ENCODE measurements at regions not wholly inside any gene's neighbourhood (a gene's known extent, or its start where the extent isn't known, plus 50 kb on each side); places are given as distances from the start of the nearest gene placed in this dataset.

DNA sequence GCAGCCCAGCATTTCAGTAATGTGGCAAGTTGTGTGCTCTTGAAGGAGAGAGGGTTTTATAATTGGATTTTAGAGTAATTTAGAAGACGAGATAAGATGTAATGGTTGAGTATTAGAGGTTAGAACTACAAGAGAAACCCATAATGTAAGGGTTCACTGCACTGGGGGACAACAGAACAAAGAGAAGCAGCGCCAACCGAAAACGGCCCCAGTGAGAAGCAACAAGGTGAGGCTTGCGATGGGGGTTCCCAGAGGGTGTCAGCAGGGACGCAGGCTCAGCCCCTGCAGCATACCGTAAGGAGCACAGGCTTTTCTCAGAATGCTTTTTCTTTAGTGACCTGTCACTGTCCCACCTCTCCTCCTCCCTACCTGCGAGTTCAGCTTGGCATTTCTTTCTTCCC lies 183.9 kb upstream of the ETAA1 start:
- no peak for DNase-seq
- H3K27me3 Mint-ChIP-seq (ENCODE audit: low read depth): peaks cover 6% of the 10 kb centered on the region
- H3K27ac Mint-ChIP-seq: no peak overlapping the region
- no peaks in the 10 kb centered on the region for H3K4me1 Mint-ChIP-seq (ENCODE audit: low read depth)
- CTCF ChIA-PET: no interaction called here
- H3K9me3 Mint-ChIP-seq: peaks cover 2% of the 10 kb centered on the region
- H3K4me3 Mint-ChIP-seq: no peak overlapping the region
- H3K36me3 Mint-ChIP-seq (ENCODE audit: low read depth): no peaks in the 10 kb centered on the region
- intact Hi-C loops (cut with micrococcal nuclease): no loop called here

DNA sequence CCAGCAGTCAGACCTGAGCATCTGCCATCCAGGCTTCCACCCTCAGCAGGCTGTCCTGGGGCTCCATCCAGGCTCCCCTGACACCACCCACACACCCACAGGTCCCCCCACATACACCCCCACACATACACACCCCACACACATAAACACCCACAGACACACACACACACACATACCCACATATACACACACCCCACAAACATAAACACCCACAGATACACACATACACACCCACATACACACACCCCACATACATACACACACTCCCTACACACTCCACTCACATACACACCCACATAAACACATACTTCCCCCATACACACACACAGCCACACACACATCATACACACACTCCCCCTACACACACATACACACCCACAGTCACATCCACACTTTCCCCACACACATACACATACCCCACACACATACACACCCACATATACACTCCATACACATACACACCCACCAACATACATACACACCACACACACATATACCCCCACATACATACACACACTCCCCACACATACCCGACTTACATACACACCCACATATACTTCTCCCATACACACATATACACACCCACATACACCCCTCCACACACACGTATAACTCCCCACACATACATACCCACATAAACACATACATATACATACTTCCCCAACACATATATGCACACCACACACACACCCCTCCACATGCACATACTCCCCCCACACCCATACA lies 183.3 kb upstream of the ETAA1 start:
- no peaks in the 10 kb centered on the region for H3K4me1 Mint-ChIP-seq (ENCODE audit: low read depth)
- H3K9me3 Mint-ChIP-seq: peaks cover 4% of the 10 kb centered on the region
- intact Hi-C loops (cut with micrococcal nuclease): no loop called here
- no peak overlapping the region for H3K4me3 Mint-ChIP-seq
- H3K27ac Mint-ChIP-seq: no peak overlapping the region
- H3K36me3 Mint-ChIP-seq (ENCODE audit: low read depth): no peaks in the 10 kb centered on the region
- no peak for DNase-seq
- peaks cover 6% of the 10 kb centered on the region for H3K27me3 Mint-ChIP-seq (ENCODE audit: low read depth)
- CTCF ChIA-PET: no interaction called here

DNA sequence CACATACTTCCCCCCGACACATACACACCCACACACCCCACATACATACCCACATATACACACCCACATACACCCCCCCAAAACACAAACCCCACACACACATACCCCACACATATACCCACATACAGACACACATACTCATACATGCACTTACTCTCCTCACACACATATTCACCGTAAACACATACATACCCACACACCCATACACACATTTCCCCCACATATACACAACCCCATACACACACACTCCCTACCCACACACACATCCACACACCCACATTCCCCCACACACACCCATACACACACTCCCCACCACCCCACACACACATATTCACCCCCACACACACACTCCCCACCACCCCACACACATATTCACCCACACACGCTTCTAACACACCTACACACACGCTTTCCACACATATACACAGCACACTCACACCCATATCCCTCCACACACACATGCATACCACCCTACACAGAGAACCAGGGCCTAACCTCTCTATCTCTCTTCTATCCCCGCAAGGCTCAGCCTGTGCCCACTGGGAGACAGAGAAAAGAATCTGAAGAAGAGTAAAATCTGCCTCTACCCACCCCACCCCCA lies 182.4 kb upstream of the ETAA1 start:
- no peak for DNase-seq
- Mint-ChIP-seq H3K36me3 (ENCODE audit: low read depth) (no peaks in the 10 kb centered on the region), H3K9me3 (peaks cover 4% of the 10 kb centered on the region), H3K27me3 (ENCODE audit: low read depth) (peaks cover 6% of the 10 kb centered on the region), H3K4me1 (ENCODE audit: low read depth) (no peaks in the 10 kb centered on the region), H3K4me3 (no peak overlapping the region), H3K27ac (no peak overlapping the region)
- intact Hi-C loops (cut with micrococcal nuclease): no loop called here
- CTCF ChIA-PET: no interaction called here

DNA sequence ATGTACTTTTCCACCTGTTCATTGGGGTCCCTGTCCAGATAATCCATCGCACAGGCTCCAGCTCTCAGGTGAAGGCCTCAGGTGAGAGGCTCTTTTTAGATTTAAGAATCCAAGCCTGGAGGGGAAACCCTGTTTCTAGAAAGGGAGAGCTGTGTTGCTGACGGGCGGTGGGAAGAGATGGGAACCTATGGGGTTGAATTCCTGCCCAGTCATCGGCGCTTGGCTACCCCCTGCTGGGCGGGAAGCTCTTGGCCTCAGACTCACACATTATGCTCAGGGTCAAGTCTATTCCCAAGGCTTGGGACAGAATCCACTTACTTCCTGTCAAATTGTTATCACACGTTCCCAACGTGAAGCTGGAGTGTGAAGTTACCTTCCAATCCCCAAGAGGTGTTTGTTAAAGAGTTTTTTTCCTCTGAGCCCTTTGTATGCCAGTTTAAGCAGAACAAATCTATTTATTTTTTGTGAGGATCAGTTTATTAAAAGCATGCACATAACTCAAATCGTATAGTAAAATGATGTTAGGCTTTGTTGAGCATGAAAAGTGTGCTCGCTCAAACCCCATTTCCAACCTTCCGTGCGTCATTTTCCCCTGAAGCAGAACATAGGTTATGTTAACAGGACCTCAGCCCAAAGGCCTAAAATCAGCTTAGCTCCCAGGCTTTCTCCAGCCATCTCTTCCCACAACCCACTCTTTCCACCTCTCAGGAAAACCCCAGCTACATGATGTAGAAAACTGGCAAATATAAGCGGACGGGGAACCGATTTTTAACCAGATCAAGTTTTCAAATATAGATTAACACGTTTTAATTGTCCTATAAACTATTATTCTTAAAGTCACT lies 181.7 kb upstream of the ETAA1 start:
- no peaks in the 10 kb centered on the region for H3K36me3 Mint-ChIP-seq (ENCODE audit: low read depth)
- H3K4me1 Mint-ChIP-seq (ENCODE audit: low read depth): no peaks in the 10 kb centered on the region
- H3K9me3 Mint-ChIP-seq: peaks cover 4% of the 10 kb centered on the region
- CTCF ChIA-PET: interaction anchor here (0.6 kb wide), 1 partner anchor 485 kb away, joined by 3 read pairs; no protein-coding TSS in a partner anchor
- intact Hi-C loops (cut with micrococcal nuclease): no loop called here
- H3K4me3 Mint-ChIP-seq: no peak overlapping the region
- H3K27ac Mint-ChIP-seq: no peak overlapping the region
- DNase-seq: no peak
- peaks cover 6% of the 10 kb centered on the region for H3K27me3 Mint-ChIP-seq (ENCODE audit: low read depth)

DNA sequence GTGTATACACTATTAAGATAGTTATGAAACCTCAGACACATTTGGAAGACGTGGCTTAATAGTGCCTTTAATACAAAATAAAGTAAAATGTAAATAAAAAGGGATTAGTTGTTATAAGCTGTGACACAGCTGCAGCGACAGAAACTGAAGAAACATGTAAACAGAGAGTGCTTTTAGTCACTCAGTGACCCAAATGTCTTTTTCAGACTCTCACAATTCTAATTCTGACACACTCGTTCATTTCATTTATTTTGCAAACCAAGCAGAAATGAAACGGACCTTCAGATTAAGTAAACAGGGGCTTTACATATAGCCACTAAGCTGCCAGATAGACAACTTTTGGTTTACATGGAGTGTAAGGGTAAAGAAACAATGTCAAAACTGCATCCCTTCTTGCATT lies 181.0 kb upstream of the ETAA1 start:
- Mint-ChIP-seq H3K27ac (no peak overlapping the region), H3K4me1 (ENCODE audit: low read depth) (no peaks in the 10 kb centered on the region), H3K4me3 (no peak overlapping the region), H3K9me3 (peaks cover 4% of the 10 kb centered on the region), H3K36me3 (ENCODE audit: low read depth) (no peaks in the 10 kb centered on the region), H3K27me3 (ENCODE audit: low read depth) (peaks cover 6% of the 10 kb centered on the region)
- DNase-seq: no peak
- intact Hi-C loops (cut with micrococcal nuclease): no loop called here
- CTCF ChIA-PET: no interaction called here

DNA sequence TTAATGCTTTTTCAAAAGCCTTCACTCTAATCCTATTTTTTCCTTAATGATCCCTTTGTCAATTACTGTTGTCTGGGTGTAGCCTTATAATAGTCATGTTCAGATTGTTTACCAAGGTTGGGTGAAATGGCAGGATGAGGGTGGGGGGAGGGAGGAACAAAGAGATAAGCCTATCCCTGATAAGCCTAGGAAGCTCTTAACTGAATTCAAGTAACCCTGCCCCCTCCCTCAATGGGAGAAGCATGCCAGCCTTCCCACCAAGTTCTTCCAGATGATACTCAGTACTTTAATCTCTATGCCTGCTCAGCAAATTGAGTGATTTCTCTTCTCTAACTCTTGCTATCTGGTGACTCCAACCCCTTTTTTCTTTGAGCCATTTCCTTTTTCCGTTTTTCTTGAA lies 180.3 kb upstream of the ETAA1 start:
- CTCF ChIA-PET: no interaction called here
- Mint-ChIP-seq H3K4me1 (ENCODE audit: low read depth) (no peaks in the 10 kb centered on the region), H3K27me3 (ENCODE audit: low read depth) (peaks cover 6% of the 10 kb centered on the region), H3K27ac (no peak overlapping the region), H3K9me3 (peaks cover 4% of the 10 kb centered on the region), H3K4me3 (no peak overlapping the region), H3K36me3 (ENCODE audit: low read depth) (no peaks in the 10 kb centered on the region)
- intact Hi-C loops (cut with micrococcal nuclease): no loop called here
- no peak for DNase-seq

DNA sequence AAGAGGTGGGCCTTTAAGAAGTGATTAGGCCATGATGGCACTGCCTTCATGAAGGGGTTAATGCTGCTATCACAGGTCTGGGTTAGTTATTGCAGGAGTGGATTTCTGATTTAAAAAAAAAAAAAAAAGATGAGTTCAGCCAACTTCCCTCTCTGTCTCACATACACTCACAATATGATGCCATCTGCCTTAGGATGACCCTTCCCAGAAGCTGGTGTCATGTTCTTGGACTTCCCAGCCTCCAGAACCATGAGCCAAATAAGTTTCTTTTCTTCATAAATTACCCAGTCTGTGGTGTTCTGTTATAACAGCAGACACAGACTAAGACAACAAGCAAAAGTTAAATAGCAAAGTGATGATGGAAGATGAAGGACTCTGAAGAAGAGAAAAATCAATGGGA lies 179.7 kb upstream of the ETAA1 start:
- Mint-ChIP-seq H3K27ac (no peak overlapping the region), H3K27me3 (ENCODE audit: low read depth) (peaks cover 6% of the 10 kb centered on the region), H3K4me3 (no peak overlapping the region), H3K36me3 (ENCODE audit: low read depth) (no peaks in the 10 kb centered on the region), H3K4me1 (ENCODE audit: low read depth) (no peaks in the 10 kb centered on the region), H3K9me3 (peaks cover 4% of the 10 kb centered on the region)
- DNase-seq: no peak
- CTCF ChIA-PET: interaction anchor here (0.6 kb wide), 1 partner anchor 272 kb away, joined by 3 read pairs; no protein-coding TSS in a partner anchor
- intact Hi-C loops (cut with micrococcal nuclease): no loop called here

DNA sequence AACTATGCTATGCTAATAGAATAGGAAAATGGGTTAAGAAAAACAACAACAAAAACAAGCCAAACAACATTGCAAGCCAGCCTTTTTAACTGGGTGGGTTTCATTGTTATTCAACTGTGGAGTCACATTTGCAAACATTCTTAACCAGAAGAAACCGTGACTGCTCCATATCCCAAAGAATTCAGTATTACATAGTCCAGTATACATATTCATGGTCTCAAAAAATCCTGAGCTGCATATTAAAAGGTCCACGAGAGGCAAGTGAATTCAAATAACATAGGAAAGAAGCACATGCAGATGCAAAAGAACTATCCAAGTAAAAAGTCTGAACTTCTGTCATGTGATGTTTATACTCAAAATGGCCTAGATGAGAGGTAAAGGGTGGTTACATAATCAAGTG lies 179.1 kb upstream of the ETAA1 start:
- H3K27ac Mint-ChIP-seq: no peak overlapping the region
- no peak for DNase-seq
- no peaks in the 10 kb centered on the region for H3K4me1 Mint-ChIP-seq (ENCODE audit: low read depth)
- CTCF ChIA-PET: no interaction called here
- intact Hi-C loops (cut with micrococcal nuclease): no loop called here
- no peak overlapping the region for H3K4me3 Mint-ChIP-seq
- no peaks in the 10 kb centered on the region for H3K36me3 Mint-ChIP-seq (ENCODE audit: low read depth)
- peaks cover 11% of the 10 kb centered on the region for H3K27me3 Mint-ChIP-seq (ENCODE audit: low read depth)
- H3K9me3 Mint-ChIP-seq: peaks cover 4% of the 10 kb centered on the region

DNA sequence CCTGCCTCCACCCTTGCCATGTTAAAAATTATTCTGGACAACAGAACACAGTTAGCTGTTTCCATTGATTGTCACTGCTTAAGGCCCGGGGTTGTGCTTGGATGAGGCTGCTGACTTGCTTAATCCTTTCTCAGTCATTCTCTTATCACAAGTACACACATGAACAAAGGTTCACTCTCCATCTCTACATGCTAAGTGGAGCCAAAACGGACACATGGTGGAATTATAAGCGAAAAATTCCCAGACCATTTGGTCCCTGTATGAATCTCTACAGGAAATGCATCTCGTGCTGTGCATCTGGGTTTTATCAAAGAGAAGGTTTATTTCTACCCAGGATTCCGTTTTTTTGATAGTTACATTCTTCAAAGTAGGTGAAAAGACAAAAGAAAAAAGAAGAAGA lies 177.5 kb upstream of the ETAA1 start:
- Mint-ChIP-seq H3K9me3 (peaks cover 4% of the 10 kb centered on the region), H3K36me3 (ENCODE audit: low read depth) (no peaks in the 10 kb centered on the region), H3K27ac (no peak overlapping the region), H3K4me3 (no peak overlapping the region), H3K4me1 (ENCODE audit: low read depth) (no peaks in the 10 kb centered on the region), H3K27me3 (ENCODE audit: low read depth) (peaks cover 13% of the 10 kb centered on the region)
- intact Hi-C loops (cut with micrococcal nuclease): no loop called here
- no peak for DNase-seq
- CTCF ChIA-PET: no interaction called here

DNA sequence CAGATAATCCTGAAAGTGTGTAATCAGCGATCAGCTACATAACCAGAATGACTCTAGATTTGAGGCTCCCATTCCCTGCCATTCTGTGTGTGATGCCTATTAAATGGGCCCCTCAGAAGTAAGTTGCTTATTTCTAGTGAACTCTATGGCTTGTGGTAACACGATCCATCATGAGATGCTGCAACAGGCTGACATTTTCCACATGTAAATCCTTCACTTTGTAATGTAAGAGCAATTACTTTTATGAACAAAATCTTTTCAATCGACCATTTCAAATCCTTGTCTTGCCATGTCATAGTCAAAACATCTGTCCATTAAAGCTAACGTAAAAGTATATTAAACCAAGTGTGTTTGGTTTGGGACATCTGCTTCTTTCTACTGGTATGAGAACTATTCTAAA lies 175.9 kb upstream of the ETAA1 start:
- intact Hi-C loops (cut with micrococcal nuclease): no loop called here
- CTCF ChIA-PET: no interaction called here
- no peaks in the 10 kb centered on the region for H3K4me1 Mint-ChIP-seq (ENCODE audit: low read depth)

DNA sequence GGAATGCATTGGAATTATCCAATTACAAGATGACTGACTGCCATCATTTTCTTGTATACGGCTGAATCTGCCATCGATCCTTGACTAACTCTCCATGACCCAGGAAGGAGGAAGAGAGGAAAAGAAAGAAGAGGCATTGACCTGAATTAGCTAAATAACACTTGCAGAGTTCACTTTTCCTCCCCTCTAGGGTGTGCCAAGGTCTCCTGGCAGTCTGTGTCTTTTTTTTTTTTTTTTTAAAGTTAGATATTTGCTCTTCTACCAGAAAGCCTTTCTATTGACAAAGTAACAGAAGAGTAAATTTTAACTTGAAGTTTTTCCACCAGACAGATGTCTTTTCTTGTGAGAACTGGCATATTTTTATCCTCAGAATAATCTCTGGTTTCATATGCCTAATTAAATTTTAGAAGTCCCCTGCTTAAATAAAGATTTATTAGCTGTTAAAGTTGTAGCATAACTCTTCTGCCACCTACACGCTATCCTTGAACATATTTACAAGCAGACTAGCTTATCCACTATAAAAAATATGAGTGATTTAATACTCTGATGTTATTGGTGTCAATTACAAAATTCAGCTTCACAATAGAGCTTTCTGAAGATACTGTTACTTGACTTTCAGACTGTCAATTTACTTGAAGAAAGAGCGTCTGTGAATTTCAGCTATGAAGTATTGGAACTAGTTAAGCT lies 171.7 kb upstream of the ETAA1 start:
- Mint-ChIP-seq H3K36me3 (ENCODE audit: low read depth) (no peaks in the 10 kb centered on the region), H3K27ac (no peak overlapping the region), H3K9me3 (no peaks in the 10 kb centered on the region), H3K27me3 (ENCODE audit: low read depth) (peaks cover 6% of the 10 kb centered on the region), H3K4me3 (no peak overlapping the region), H3K4me1 (ENCODE audit: low read depth) (no peaks in the 10 kb centered on the region)
- intact Hi-C loops (cut with micrococcal nuclease): no loop called here
- CTCF ChIA-PET: no interaction called here
- no peak for DNase-seq

More for the DNA sequence above, 175.9 kb upstream of the ETAA1 start:
- Mint-ChIP-seq H3K27me3 (ENCODE audit: low read depth) (peaks cover 6% of the 10 kb centered on the region), H3K36me3 (ENCODE audit: low read depth) (no peaks in the 10 kb centered on the region), H3K9me3 (peaks cover 4% of the 10 kb centered on the region), H3K27ac (no peak overlapping the region), H3K4me3 (no peak overlapping the region)
- DNase-seq: no peak

DNA sequence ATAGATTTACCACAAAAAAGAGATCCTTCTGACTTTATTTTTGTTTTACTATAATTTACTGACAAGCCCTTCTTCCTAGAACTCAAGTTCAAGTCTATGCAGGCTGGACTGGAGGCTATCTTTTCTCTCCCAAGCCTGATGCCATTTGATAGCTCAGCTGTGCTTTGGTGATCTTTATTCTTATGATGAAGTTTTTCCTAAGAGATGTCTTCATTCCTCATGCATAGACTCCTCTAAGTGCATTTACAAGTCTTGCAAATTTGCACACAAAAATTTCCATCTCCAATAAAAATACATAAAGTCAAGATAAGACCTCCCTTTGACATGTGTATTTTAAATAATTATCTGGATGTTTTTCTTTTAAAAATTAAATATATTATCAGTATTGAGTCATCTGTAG lies 167.4 kb upstream of the ETAA1 start:
- H3K4me1 Mint-ChIP-seq (ENCODE audit: low read depth): no peaks in the 10 kb centered on the region
- CTCF ChIA-PET: no interaction called here
- no peaks in the 10 kb centered on the region for H3K9me3 Mint-ChIP-seq
- no peaks in the 10 kb centered on the region for H3K36me3 Mint-ChIP-seq (ENCODE audit: low read depth)
- peaks cover 3% of the 10 kb centered on the region for H3K27me3 Mint-ChIP-seq (ENCODE audit: low read depth)
- DNase-seq: no peak
- H3K27ac Mint-ChIP-seq: no peak overlapping the region
- no peak overlapping the region for H3K4me3 Mint-ChIP-seq
- intact Hi-C loops (cut with micrococcal nuclease): no loop called here
